ENCODE measurements at regions not wholly inside any gene's neighbourhood (a gene's known extent, or its start where the extent isn't known, plus 50 kb on each side); places are given as distances from the start of the nearest gene placed in this dataset.
"Not testable (repeated sequence)": the region's sequence is repeated elsewhere in the genome, so short reads cannot be mapped to it uniquely, and the experiment has no call there.

- no peak for DNase-seq
These were observed 334.1 kb downstream of the TEX29 start for GRCh38 chr13:111654531-111654930.

GRCh38 chr13:111656439-111656838, 336.0 kb downstream of the TEX29 start:
- DNase-seq, result no peak

- no peak for DNase-seq
These were observed 336.6 kb downstream of the TEX29 start for GRCh38 chr13:111657013-111657412.

GRCh38 chr13:111658145-111659100, 338.0 kb downstream of the TEX29 start:
- DNase-seq, result no peak

- DNase-seq, result no peak
These were observed 338.9 kb downstream of the TEX29 start for GRCh38 chr13:111659219-111659775.

- no peak for DNase-seq
These were observed 339.4 kb downstream of the TEX29 start for GRCh38 chr13:111659842-111660241.

- DNase-seq, result no peak
These were observed 340.6 kb downstream of the TEX29 start for GRCh38 chr13:111661052-111661451.

- no peak for DNase-seq
These were observed 341.3 kb downstream of the TEX29 start for GRCh38 chr13:111661776-111662175.

GRCh38 chr13:111662451-111662850, 342.0 kb downstream of the TEX29 start:
- no peak for DNase-seq

GRCh38 chr13:111662895-111663294, 342.5 kb downstream of the TEX29 start:
- DNase-seq, result no peak

GRCh38 chr13:111663505-111663904, 343.1 kb downstream of the TEX29 start:
- no peak for DNase-seq

- no peak for DNase-seq
These were observed 343.5 kb downstream of the TEX29 start for GRCh38 chr13:111663953-111664421.

- no peak for DNase-seq
These were observed 344.3 kb downstream of the TEX29 start for GRCh38 chr13:111664696-111665095.

GRCh38 chr13:111665691-111666095, 345.3 kb downstream of the TEX29 start:
- DNase-seq, result no peak

- no peak for DNase-seq
These were observed 345.8 kb downstream of the TEX29 start for GRCh38 chr13:111666164-111666776.

GRCh38 chr13:111667757-111668156, 347.3 kb downstream of the TEX29 start:
- DNase-seq, result no peak

GRCh38 chr13:111668451-111668850, 348.0 kb downstream of the TEX29 start:
- no peak for DNase-seq

GRCh38 chr13:111672198-111672597, 351.8 kb downstream of the TEX29 start:
- not testable (repeated sequence) for DNase-seq

GRCh38 chr13:111678120-111678882, 357.9 kb downstream of the TEX29 start:
- DNase-seq, result not testable (repeated sequence)

- DNase-seq, result not testable (repeated sequence)
These were observed 359.2 kb downstream of the TEX29 start for GRCh38 chr13:111679645-111680044.

- DNase-seq, result not testable (repeated sequence)
These were observed 359.7 kb downstream of the TEX29 start for GRCh38 chr13:111680100-111680499.

- not testable (repeated sequence) for DNase-seq
These were observed 371.6 kb downstream of the TEX29 start for GRCh38 chr13:111692028-111692427.

- DNase-seq, result not testable (repeated sequence)
These were observed 370.8 kb upstream of the SOX1 start for GRCh38 chr13:111696121-111696520.

Measured in COR-L47 (cell line).